Fibroblast of upper back skin (primary cell): ENCODE measurements at regions not wholly inside any gene's neighbourhood (a gene's known extent, or its start where the extent isn't known, plus 50 kb on each side); places are given as distances from the start of the nearest gene placed in this dataset.

Experiments
- DNase-seq: peaks from one replicate; pipeline ENCODE4 v3.0.0-alpha.2; 2013

GRCh38 chr11:70537576-70538571 is 139.5 kb downstream of the CTTN start:
- no peak for DNase-seq

GRCh38 chr11:70538641-70539359 is 140.5 kb downstream of the CTTN start:
- DNase-seq: no peak

- DNase-seq: no peak
These were observed 141.2 kb downstream of the CTTN start for GRCh38 chr11:70539360-70540095.

GRCh38 chr11:70540196-70540595 is 141.9 kb downstream of the CTTN start:
- DNase-seq: no peak

- DNase-seq: no peak
These were observed 142.8 kb downstream of the CTTN start for GRCh38 chr11:70541176-70541575.

GRCh38 chr11:70541699-70542098 is 143.4 kb downstream of the CTTN start:
- DNase-seq: no peak

- DNase-seq: no peak
These were observed 144.1 kb downstream of the CTTN start for GRCh38 chr11:70542406-70542805.

- DNase-seq: no peak
These were observed 144.5 kb downstream of the CTTN start for GRCh38 chr11:70542811-70543210.

- no peak for DNase-seq
These were observed 145.3 kb downstream of the CTTN start for GRCh38 chr11:70543611-70544010.

- DNase-seq: no peak
These were observed 145.9 kb downstream of the CTTN start for GRCh38 chr11:70544067-70544773.

GRCh38 chr11:70544774-70545609 is 146.7 kb downstream of the CTTN start:
- DNase-seq: peak; percentile 16

GRCh38 chr11:70545610-70545912 is 147.2 kb downstream of the CTTN start:
- no peak for DNase-seq

- no peak for DNase-seq
These were observed 148.0 kb downstream of the CTTN start for GRCh38 chr11:70546191-70546940.

- no peak for DNase-seq
These were observed 149.1 kb downstream of the CTTN start for GRCh38 chr11:70547386-70547785.

GRCh38 chr11:70547821-70548670 is 149.7 kb downstream of the CTTN start:
- no peak for DNase-seq

GRCh38 chr11:70548976-70549375 is 150.6 kb downstream of the CTTN start:
- no peak for DNase-seq

GRCh38 chr11:70549386-70549785 is 151.1 kb downstream of the CTTN start:
- no peak for DNase-seq

- DNase-seq: no peak
These were observed 151.5 kb downstream of the CTTN start for GRCh38 chr11:70549796-70550195.

GRCh38 chr11:70550456-70551195 is 152.3 kb downstream of the CTTN start:
- DNase-seq: no peak
